LNCAP (cell line): ENCODE measurements at regions not wholly inside any gene's neighbourhood (a gene's known extent, or its start where the extent isn't known, plus 50 kb on each side); places are given as distances from the start of the nearest gene placed in this dataset.

ENCODE experiments used
- CTCF ChIP-seq: fragments of 450-650 bp; IDR thresholded peaks from 2 replicates; pipeline ENCODE4 v1.5.1; 2017; ENCODE audit warnings: mild to moderate bottlenecking

GRCh38 chr2:16515696-16516095, 149.9 kb downstream of the CYRIA start:
- TF ChIP-seq CTCF, result no peak

- TF ChIP-seq CTCF, result no peak
Measured at GRCh38 chr2:16513626-16514025, 152.0 kb downstream of the CYRIA start.

- no peak for TF ChIP-seq CTCF
Measured at GRCh38 chr2:16511041-16511440, 154.6 kb downstream of the CYRIA start.

GRCh38 chr2:16509042-16509441, 156.6 kb downstream of the CYRIA start:
- TF ChIP-seq CTCF, result no peak

GRCh38 chr2:16508490-16508851, 157.2 kb downstream of the CYRIA start:
- no peak for TF ChIP-seq CTCF

- TF ChIP-seq CTCF, result peak; percentile 73
Measured at GRCh38 chr2:16507655-16508489, 157.8 kb downstream of the CYRIA start.

- TF ChIP-seq CTCF, result no peak
Measured at GRCh38 chr2:16506366-16506765, 159.3 kb downstream of the CYRIA start.
